Stimulated activated CD4-positive, alpha-beta T cell treated with anti-CD3 and anti-CD28 coated beads, Interleukin-12 subunit alpha, Interleukin-12 subunit beta, amount 100 ng/mL, for 24 hours (primary cell): ENCODE measurements at regions not wholly inside any gene's neighbourhood (a gene's known extent, or its start where the extent isn't known, plus 50 kb on each side); places are given as distances from the start of the nearest gene placed in this dataset.

Experiments
- DNase-seq, 2 experiments: peaks; one replicate each; pipeline ENCODE4 v3.0.0-alpha.2; 2020; ENCODE audit warnings: low read depth in 2 of 2

DNA sequence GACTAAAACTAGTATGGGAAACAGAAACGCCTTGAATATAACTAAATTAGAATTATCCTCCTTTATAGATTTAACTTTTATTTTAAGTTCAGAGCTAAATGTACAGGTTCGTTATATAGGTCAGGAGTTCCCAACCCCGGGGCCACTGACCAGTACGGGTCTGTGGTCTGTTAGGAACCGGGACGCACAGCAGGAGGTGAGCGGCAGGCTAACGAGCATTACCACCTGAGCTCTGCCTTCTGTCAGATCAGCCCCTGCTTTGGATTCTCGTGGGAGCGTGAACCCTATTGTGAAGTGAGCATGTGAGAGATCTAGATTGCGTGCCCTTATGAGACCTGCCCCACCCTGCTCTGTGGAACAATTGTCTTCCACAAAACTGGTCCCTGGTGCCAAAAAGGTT, 51.0 kb downstream of the FAT4 start:
- no peak for DNase-seq

DNA sequence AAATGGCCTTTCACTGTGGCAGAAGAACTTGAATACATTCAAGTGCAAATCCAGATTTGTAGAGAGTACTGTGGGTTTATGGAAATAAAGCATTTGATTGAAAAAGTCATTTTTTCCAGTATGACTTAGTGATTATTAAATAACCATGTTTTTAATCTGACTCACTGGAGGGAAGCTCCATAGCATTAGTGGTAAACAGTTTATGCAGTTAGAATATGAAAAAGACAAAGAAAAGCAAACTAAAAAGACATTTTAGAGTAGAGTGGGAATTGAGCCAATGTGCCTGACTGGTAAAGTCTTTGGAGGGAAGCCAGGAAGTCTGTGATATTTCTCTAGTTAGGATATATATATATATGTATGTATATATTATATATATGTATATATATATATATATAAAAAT, 53.4 kb downstream of the FAT4 start:
- DNase-seq: no peak

DNA sequence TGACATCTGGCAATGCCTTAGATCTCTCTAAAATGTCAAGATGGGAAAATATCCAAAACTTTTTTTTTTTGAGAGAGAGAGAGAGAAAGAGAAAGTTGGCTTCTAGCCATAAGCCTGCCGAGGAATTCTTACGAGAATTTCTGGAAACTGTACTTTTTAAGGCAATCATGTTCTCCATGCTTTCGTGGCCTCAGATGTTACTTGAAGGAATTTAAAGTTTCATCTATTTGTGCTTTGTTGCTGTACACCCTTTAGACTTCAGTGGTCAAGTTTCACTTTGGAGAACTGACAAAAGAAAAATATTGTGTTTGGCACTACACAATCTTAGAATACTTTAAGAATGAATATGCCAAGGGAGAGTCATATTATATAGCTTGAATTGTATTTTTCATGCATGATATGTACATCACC, 53.9 kb downstream of the FAT4 start:
- DNase-seq: no peak

DNA sequence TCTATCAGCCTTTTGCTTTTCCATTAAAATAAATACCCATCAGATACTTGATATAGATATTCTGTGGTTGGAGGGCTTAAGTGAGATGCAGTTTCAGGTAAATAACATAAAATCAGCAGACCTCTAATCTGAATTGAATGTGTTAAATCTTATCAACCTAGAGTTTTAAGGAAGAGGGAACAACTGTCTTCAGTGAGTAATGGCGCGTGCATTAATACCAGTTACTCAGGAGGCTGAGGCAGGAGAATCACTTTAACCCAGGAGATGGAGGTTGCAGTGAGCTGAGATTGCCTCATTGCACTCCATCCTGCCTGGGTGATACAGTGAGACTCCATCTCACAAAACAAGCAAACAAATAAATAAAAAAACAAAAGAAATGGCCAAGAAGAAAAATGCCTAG, 54.3 kb downstream of the FAT4 start:
- no peak for DNase-seq

DNA sequence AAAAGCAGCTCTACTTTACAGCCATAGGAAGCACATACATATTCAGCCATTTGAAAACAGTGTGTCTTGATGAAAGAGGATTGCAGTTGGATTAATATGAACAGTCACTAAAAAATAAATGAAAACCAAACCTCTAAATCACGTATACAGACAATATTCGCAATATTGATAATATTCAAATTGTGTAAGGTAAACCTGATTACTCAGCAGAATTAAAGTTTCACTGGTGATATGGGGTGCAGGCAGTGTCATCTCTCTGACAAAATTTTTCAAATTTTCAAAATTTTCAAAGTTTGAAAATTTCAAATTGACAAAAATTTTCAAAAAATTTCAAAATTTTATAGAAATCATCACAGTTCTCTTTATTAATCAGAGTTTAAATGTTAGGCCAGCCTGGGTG, 55.7 kb downstream of the FAT4 start:
- DNase-seq: no peak

DNA sequence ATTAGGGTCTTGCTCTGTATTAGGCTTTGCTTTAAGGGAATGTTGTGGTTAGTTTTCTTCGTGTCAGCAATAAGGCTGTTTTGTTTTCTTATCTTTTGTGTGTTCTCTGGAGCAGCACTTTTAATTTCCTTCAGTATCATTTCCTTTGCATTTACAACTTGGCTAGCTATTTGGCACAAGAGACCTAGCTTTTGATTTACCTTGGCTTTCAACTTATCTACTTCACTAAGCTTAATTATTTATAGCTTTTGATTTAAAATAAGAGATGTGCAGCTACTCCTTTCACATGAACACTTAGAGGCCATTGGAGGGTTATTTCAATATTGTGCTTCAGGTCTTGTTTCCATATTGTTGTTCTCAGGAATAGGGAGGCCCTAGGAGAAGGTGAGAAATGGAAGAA, 68.2 kb downstream of the FAT4 start:
- DNase-seq: no peak

DNA sequence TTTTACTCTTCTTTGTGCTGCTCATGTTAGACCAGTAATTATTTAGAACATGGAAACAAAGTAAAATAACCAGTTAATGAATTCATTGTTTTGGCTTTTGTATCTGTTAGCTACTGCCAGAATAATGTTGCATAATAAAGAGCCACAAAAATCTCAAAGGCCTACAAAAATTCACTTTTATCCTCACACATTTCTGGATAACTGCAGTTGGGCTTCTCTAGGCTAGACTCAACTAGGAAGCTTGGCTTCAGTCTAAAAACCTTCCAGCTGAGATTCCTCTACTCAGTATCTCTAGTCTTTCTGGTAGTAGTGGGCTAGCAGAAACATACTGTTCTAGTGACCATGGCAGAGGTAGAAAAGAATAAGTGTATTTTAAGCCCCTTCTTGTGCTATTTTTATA, 73.0 kb downstream of the FAT4 start:
- DNase-seq: no peak

DNA sequence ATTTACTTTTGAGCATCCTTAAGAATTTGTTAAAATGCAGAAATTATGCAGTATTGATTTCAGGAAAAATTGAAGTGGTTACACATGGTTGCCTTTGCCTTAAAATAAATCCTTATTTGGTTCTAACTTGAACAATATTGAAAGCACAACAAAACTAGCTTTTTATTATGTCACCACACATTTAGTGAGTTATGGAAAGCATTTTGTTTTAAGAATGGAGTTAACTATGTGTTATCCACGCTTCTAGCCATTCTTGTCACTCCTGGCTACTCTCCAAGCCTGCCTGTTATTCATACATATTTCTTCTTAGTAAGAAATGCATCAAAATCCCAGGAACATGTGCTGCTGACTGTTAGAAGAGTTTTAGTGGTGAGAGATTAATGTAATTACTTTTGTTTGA, 73.9 kb downstream of the FAT4 start:
- DNase-seq: no peak

DNA sequence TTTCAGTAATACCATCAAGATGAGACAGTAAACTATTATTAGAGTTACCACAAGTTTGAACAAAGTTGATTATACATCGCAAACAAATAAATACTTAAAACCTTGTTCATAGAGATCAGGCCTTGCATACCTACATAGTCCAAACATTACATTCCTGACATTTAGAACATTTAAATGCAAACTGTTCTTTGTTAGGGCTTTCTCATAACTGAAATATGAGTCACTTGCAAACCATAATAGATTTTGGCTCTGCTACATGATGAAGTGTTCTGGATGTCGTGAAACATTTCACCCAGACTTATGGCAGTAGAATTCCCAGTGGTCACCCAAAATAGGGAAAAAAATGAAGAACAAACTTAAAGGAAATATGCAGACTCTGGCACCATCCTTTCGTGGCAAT, 75.0 kb downstream of the FAT4 start:
- DNase-seq: no peak

DNA sequence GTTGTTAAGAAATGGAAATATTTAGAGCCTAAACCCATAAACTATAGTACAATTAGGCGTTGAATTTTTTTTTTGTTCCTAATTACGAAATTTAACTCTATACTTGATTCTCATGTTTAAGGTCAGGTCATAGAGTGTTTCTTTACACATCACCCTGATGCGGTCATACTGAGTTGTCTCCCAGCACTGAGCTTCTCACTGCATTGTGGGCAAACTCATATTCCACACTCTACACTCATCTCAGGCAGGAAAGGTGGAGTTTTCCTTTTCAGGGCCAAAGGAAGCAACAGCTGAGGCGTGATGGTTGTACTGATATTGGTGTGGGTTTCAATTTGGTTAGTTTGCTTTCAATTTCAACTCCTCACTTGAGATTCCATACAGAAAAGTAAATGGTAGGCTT, 75.4 kb downstream of the FAT4 start:
- no peak for DNase-seq

DNA sequence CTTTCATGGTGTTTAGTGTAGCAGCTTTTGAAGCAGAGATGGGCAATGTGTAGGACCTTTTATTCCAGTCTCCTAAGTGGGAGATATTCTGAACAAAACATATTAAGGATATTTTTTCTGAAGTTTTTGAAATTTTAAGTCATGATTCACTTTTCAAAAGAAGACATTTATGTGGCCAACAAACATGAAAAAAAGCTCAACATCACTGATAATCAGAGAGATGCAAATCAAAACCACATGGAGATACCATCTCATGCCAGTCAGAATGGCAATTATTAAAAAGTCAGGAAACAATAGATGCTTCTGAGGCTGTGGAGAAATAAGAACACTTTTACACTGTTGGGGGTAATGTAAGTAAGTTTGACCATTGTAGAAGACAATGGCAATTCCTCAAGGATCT, 76.0 kb downstream of the FAT4 start:
- no peak for DNase-seq

DNA sequence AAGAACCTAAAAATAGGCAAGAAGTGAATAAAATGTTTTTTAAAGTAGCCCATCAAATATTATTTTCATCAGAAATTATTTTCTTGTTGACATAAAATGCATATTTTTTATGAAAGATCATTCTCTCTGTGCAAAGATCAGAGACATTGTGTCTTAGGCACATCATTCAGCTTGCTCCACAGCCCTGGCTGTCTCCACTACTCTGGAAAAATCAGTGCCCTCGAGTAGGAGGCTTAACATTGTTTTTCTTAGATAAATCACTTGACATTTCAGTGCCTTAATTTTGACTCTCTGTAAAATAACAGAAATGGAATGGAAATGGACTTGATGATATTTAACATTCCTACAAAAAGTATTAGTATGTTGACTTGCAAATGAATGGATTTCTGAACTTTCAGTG, 77.9 kb downstream of the FAT4 start:
- DNase-seq: no peak

DNA sequence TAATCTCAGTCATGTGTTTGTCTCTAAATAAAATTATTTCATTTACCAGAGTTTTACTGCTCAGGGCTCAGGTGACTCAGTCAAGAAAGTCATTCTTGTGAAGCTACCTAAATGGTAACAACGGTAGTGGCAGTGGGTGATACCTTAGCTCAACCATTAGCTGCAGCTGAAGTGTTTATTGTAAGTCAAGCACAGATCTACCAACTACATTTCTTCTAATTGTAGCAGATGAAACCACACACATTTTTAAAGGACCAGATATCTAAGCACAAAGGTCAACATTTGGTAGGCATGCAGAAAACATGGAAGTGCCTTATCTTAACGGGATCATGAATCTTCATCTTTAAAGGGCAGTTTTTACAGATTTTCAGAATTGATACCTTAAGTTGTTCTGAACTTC, 79.1 kb downstream of the FAT4 start:
- no peak for DNase-seq

DNA sequence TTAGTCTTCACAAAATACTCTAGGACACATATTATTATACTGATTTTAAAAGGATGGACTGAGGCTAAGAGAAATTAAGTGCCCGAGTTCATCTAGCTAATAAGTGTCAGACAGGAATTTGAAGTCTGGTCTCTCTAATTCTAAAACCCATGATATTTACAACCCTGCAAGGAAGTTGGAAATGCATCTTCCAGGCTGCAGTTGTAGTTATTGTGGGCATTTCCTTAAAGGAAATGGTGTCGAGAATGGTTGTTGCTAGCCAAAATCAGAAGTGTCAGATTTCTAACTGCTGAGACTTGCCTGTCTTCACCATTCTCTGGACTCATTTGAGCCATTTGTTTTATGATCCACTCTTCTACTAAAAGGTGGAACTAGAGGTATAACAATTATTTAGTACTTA, 82.5 kb downstream of the FAT4 start:
- no peak for DNase-seq

DNA sequence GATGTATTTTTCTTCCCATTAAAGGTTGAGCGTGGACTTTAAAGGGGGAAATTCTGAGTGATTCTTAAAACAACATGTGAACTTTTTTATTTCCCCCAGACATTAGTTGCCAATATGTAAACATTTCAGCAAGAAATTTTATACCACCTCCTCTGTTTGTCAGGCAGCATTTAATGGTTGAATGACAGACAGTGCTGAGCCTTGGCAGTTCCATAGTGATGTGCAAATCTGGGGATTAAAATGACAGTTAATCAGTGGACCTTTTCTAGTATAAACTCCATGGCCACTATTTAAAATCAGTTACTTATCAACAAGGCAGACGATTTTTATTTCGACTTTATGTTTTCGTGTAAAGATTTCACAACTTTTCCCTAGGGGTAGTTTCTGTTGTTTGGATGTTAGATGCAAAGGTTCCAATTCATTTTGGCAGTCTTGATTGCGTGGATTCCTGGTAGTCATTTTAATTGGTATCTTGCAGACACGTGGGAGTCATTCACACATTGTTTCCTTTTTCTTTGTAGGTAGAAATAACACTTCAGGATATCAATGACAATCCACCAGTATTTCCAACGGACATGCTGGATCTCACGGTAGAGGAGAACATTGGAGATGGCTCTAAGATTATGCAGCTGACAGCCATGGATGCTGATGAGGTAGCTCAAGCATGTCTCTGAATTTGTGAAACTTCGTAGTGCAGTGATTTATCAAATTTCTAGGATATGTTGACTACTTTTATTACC, 83.7 kb downstream of the FAT4 start:
- DNase-seq: no peak

DNA sequence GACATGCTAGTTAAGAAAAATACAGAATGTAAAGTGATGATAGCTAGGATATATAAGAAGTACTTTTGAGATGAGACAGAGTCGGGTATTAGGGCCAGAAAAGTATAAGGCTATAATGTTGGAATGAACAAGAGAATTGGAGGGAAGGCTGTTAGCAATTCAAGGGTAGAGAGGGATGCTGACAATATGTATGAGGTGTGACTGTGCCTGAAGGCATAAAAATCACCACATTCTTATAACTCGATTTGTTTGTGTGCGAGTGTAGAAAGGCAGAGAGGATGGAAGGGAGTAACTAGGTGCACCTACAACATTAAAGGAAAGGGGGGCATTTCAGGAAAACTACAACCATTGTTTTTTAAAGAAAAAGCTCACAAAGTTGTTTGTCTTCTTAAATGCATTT, 86.0 kb downstream of the FAT4 start:
- no peak for DNase-seq

DNA sequence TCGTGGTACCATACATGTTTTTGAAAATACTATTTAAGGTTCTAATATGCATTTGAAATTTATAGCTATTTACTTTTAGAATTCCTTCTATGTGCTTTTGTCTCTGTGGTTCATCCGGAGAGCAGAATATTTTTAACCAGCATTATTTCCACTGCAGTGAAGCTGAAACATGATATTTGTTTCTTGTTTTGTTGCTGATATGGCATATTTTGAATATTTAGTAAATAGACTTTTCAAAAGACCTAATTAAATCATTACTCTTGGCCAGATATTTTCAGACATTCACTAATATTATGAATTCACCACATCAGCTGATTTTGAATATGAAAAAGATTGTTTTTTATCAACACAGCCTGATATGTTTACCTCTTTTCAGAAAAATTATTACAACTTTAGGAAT, 87.0 kb downstream of the FAT4 start:
- no peak for DNase-seq

DNA sequence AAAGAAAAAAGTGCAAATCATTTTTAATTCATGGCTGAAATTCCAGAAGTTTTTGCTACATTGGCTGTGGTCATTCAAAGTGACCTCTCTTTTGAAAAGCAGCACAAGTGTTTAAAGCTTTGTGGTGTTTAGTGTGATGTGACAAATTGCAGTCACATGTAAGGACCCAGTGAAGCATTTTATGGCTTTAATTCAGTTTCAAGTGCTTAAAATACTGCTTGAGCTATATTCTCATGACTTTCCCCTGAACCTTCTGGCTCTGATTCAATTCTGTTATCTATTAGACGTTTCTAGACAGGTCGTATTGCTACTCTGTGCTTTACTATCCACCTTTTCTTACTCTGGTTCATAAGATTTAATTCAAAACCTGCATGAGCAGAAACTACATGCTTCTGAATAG, 105.8 kb downstream of the FAT4 start:
- no peak for DNase-seq

DNA sequence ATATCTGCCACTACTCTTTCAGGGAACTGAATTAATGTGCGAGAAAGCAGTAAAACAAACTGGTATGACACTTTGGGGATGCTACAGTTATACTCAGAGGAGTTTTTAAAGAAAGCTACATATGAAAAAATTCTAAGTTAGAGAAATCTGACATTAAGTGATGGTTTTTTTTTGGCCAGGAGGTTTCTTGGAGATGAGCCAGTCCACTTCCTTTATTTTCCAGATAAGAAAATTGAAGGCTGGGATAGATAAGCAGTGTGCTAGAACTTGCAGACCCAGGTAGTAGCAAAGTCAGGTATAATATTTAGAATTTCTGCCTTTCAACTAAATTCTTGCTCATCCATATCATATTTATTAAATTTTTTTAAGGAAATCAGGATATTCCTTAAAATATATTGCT, 106.8 kb downstream of the FAT4 start:
- no peak for DNase-seq

DNA sequence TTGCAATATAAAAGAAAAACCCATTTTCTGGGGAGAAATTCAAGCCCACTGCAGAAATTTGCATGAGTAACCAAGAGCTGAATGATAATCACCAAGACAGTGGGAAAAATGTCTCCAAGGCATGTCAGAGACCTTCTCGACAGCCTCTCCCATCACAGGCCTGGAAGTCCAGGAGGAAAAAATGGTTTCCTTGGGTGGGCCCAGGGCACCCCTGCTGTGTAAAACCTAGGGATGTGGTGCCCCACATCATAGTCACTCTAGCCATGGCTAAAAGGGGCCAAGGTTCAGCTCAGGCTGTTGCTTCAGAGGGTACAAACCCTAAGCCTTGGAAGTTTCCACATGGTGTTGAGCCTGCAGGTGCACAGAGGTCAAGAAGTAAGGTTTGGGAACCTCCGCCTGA, 108.4 kb downstream of the FAT4 start:
- no peak for DNase-seq

DNA sequence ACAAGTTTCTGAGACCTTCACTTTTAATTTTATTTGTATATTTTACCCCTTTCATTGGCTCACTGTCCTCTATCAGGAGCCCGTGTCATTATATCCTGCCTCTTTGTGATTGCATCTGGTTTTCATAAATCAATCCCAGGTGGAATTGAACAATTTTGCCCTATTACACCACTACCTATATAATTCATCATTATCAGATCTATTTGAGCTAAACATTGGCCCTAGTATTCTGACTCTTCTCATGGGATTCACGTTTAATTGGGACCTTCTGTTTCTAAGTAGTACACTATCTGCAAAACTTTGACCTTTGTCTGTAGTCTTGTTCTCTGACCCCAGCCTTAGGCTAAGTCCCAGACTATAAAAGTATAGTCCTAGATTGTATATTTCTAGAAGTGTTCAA, 114.1 kb downstream of the FAT4 start:
- no peak for DNase-seq

DNA sequence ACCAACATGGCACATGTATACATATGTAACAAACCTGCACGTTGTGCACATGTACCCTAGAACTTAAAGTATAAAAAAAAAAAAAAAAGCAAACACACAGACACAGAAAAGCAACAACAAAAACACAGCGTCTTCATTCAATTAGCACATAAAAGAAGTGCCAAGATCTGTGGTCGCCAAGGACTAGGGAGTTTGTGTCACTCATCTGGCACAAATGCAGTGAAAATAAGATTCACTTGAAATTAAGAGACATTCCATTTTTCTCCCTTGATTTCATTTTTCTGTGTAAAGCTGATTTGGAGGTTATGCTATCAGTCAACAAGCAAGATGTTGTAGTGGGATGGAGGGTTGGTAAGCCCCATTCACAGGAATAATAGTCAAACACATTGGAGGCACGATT, 115.3 kb downstream of the FAT4 start:
- no peak for DNase-seq

DNA sequence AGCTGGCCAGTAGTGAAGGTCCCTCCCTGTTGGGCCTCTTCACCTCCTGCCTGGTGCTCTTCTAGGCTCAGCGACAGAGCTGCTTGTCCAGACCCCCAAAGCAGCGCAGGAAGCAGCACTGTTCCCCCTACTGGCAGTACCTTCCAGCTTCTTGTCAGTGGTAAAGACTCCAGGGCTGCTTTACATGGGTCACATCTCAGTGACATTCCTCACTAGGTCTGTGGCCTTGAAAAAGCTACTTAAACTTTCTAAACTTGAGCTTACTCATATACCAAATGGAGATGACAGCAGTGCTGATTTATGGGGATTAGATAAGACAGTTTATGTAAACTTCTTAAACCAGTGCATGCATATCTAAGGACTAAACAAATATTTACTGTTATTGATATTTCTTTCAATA, 117.3 kb downstream of the FAT4 start:
- no peak for DNase-seq

DNA sequence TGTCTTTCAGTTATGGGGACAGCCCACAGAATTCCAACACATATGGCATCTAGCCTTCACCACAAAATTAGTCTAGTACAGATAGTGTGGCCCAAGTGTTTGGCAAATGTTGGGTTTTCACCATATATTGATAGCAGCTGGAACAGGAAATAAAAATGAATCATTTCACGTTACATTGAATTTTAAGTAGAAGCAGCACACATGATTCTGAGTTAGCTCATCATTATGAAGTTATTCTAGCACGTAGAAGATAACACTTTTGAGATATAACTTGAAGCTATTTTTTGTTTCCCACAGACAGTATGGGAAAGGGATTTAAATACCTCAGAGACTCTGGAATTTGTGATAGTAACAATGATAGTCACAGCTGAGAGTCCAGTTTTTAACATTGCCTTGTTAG, 118.7 kb downstream of the FAT4 start:
- DNase-seq: no peak

DNA sequence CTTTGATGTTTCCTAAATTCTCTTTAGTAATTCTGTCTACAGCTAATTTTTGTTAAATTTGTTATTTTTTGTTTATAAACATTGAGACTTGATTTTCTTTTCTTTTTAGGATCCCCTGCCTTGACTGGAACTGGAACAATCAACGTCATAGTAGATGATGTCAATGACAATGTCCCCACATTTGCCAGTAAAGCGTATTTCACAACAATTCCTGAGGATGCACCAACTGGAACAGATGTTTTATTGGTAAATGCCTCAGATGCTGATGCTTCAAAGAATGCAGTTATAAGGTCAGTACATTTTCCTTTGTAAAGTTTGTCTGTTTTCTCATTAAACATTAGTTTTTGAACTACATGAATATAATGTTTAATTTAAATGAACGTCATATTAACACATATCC, 119.4 kb downstream of the FAT4 start:
- no peak for DNase-seq
